Stimulated activated CD4-positive, alpha-beta T cell treated with anti-CD3 and anti-CD28 coated beads, Interleukin-4, amount 100 ng/mL, for 48 hours (primary cell): ENCODE measurements at regions not wholly inside any gene's neighbourhood (a gene's known extent, or its start where the extent isn't known, plus 50 kb on each side); places are given as distances from the start of the nearest gene placed in this dataset.

ENCODE experiments used
- DNase-seq, 2 donors: peaks; one replicate each; pipeline ENCODE4 v3.0.0-alpha.2; 2020; ENCODE audit warnings: low read depth in 2 of 2

DNA sequence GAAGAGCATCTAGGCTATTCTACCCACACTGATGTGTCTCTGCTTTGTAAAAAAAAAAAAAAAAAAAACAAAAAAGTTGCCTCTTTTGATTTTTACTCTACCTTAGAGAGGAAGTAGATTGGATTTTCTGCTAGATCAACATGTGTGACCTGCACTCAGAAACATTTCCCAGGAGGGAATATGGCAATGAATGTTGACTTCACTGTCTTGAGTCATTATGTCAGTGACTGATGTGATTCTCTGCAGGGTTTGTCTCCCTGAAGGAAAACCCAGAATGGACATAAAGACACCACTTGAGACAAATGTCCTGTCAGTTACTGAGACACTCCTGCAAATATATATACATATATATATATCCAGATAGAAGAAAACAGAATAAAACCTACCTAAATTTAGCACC is 370.3 kb downstream of the BMPER start:
- no peak for DNase-seq

DNA sequence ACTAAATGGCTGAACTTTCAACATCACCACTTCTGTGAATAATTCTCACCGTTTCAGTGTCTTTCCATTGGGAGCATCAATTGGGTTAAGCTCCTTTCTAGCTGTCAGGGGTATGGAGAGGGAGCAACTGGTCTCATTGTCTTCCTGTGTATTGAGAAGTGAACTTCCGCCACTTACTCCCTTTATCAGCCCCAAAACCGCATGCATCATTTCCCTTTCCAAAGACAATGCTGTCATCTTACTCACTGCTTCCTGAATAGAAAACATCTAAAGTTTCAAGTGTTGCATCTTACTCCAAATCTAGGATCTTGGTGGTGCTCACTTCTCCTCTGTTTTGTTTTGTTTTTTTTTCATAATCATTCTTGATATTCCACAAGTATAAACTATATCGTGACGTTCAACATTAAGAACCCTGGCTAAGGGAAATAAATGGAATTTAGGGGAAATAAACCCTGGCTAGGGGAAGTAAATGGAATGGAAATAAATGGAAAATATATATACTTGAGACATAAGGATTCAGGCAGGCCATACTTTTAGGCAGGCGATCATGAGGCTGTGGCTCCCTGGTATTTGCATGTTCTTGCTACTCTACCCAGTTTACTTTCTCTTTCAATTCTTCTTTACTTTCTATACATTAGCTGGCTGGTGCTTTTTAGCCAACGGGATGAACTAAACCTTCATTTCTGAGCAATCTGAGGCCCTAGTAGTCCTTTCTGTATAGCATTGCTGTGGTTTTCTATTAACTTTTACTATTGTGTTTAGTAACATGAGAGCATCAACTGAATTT is 371.9 kb downstream of the BMPER start:
- DNase-seq, result no peak

DNA sequence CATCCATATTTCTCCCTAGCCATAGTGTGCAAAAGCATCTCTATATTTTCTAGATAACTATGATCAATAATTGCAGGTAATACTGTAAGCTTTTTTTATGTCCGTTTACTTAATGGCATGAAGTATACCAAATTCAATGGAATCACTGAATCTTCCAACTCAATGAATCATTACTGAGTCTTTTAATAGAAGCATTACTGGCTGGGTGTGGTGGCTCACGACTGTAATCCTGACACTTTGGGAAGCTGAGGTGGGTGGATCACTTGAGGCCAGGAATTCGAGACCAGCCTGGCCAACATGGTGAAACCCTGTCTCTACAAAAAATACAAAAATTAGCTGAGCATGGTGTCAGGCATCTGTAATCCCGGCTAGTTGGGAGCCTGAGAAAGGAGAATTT is 372.5 kb downstream of the BMPER start:
- no peak for DNase-seq

DNA sequence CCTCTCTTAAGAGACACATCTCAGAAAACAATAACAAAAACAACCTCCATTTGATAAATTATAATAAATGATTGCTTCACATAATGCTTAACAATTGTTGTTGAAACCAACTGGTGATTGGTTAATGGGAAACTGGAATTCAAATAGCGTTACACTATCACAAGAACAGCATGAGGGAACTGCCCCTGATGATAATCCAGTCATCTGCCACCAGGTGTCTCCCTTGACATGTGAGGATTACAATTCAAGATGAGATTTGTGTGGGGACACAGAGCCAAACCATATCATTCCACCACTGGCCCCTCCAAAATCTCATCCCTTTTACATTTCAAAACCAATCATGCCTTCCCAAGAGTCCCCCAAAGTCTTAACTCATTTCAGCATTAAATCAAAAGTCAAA is 375.9 kb downstream of the BMPER start:
- no peak for DNase-seq

DNA sequence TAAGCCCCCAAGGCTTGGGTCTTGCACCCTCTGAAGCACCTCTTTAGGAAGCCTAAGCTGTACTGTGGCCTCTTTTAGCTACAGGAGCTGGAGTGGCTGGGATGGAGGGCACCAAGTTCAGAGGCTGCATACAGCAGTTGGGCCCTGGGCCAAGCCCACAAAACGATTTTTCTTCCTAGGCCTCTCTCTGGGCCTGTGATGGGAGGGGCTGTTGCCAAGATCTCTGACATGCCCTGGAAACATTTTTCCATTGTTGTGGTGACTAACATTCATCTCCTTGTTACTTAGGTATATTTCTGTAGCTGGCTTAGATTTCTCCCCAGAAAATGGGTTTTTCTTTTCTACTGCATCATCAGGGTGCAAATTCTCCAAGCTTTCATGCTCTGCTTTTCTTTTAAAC is 375.7 kb upstream of the NPSR1 start:
- DNase-seq, result no peak

DNA sequence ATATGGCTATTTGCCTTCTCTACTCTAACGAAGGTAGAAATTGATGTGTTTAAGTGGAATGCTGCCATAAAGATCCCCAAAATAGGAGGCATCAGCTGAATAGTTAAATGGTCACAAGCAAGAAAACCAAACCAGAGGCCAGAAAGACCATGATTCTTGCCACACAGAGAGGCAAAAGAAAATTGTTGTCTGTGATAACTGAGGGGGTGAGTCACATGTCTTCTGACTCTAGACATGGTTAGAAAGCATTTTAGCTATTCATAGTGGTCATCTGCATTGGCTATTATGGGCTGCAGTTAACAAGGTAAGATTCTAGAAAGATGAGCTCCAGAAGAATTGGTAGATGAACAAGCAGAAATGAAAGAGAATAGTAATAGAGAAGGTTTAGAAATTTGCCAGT is 361.4 kb upstream of the NPSR1 start:
- no peak for DNase-seq

DNA sequence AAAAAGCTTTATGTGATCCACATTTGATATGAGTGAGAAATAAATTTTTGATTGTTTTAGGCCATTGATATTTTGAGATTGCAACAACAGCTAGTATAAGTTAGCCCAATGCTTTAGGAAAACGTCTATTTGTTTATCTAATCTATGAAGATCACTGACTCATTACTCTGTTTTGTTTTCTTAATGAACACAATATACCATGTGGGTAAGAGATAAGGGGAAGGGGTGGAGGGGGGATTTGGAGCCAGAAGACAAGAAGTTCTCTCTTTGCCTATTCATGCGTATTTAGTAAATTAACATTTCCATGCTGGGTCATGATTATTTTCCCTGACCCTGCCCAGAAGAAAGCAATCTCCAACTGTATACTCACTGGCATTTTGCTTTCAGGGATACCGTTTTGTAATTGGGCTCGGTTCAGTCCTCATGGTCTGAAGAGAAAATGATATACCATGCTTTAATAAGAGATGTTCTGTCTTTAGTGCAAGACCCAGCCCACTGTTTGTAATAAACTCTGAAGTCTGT is 359.5 kb upstream of the NPSR1 start:
- no peak for DNase-seq

DNA sequence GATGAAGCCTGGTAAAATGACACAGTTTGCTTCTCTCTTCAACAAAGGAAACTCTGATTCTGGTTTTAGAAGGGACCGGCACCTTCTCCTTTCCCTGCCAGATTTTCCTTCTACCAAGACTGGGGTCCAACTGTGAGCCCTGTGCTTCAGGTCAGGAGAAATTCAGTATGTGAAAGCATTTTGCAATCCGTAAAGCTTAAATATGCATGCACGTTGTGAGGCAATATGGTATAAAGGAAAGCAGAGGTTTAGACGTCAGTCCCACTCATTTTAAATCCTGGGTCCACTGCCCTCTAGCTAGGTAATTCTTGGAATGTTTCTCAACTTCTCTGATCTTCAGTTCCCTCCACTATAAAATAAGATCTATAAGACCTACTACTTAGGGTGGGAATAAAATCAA is 359.0 kb upstream of the NPSR1 start:
- DNase-seq, result no peak

DNA sequence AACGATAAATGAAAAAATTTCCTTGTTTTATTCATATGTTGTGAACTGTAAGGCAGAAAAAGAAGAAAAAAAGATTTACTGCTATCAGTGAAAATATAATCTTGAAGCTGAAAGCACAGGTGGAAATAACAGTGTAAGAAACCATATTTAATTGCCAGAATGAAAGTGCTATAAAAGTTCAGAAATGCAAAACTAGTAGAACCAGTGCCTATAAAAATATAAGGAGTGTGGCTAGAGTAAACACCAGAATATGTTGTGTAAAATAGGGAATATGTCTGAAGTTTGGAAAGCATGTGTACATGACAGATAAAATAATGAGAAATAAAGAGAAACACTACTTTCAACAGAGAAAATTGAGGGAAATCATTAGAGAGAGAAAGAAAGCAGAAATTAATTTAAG is 350.5 kb upstream of the NPSR1 start:
- DNase-seq, result no peak

DNA sequence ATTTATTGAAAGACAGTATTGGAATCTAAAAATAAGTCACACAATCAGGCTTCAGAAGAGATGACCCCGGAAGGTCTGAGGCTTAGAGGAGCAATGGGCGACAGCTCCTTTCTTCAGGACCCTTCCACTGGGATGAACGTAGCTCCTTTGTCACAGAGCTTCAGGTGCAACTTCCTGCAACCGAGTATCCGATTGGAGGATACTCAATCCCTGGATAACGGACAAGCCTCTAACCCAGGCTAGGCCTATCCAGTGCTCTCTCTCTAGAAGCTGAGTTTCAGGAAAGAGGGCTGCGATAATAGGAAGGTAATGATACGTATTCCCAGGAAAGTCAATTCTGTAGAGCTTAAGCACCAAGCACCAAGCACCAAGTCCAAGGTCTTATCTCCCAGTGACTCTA is 349.4 kb upstream of the NPSR1 start:
- no peak for DNase-seq

DNA sequence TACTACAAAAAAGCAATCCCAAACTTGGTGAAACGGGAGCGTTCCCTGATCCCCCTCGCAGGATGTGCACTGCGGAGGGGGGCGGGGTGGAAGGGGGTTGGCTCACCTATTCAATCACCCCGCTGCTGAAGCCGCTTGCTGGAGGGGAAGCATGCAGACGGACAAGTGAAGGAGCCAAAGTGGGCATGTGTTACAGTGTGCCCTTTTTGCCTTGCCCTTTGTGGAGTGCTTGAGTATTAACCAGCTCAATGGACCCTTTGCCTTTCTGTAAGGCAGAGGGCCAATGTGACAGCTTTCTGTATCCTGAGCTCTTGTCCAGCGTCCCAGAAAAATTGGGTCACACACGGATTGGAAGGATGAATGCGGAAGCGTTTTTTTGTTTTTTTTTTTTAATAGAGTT is 348.9 kb upstream of the NPSR1 start:
- DNase-seq, result no peak

DNA sequence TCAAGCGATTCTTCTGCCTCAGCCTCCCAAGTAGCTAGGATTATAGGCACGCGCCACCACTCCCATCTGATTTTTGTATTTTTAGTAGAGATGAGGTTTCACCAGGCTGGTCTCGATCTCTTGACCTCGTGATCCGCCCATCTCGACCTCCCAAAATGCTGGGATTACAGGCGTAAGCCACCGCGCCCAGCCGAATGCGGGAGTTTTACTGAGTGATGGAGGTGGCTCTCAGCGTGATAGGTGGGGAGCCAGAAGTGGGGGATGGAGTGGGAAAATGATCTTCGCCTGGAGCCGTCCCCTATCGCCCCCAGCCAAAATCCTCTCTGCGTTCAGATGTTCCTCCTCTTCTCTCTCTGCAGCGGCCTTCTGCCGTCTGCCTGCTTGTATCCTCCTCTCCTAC is 348.4 kb upstream of the NPSR1 start:
- no peak for DNase-seq

DNA sequence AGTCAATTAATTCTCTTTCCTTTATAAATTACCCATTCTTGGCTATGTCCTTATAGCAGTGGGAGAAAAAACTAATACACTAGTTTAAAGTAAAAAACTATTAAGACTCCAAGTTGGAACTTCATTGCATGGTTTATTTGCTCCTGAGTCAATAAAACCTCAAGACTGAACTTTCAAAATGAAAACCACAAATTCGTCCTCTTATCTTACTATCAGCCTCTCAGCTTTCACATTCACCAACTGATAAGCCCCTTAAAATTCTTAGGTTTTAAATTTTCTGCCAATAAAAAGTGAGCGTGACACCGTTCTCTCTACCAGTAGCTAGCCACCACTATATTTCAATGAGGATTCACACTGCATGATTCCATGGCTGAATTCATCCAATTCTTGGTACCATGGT is 346.4 kb upstream of the NPSR1 start:
- DNase-seq, result no peak

DNA sequence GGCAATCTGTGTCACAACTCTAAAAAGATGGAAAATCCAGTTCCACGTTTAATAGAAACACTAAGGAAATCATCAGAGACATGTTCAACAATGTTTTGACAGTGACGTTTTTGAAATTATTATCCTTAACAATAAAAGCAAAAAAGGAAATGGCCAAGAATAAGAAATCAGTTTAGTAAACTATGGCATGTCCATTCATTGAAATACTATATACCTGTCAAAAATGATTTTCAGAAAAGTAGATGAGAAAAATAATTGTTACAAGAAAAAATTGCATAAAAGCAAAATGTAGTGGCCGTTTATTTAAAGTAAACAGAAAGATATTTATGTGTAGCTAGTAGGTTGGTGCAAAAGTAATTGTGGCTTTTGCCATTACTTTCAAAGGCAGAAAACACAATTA is 345.4 kb upstream of the NPSR1 start:
- DNase-seq, result no peak

DNA sequence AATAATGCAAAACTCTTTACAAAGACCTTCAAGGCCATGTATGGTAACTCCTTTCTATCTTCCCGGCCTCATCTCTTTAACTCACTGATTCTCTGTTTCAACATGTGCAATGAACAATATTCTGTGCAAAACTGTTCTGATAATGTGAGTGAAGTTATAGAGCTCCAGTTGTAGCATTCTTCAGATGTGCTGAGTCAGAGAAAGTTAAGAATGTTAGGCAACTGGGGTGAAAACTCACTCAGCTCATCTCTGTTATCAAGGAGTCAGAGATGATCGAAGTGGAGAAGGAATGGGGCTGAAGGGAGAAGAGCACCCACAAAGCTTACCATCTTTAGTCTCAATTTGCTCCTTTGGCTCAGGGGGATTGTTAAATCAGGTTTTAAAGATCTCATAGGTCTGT is 344.7 kb upstream of the NPSR1 start:
- no peak for DNase-seq

DNA sequence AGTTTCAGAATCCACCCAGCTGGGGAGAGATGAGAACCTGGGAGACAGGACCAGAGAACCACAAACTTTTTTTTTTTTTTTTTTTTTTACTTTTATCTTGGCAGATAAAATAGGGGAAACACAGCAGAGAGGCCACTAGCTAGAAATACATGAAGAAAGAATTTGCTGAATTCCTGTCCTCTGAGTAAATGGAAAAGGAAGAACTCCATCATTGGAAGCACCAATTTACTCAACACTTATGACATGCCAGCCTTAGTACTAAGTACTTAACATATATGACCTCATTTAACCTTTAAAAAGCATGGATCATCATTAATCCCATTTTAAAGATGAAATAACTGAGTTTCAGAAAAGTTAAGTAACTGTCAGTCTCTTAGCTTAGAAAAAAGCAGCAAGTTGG is 343.0 kb upstream of the NPSR1 start:
- no peak for DNase-seq

DNA sequence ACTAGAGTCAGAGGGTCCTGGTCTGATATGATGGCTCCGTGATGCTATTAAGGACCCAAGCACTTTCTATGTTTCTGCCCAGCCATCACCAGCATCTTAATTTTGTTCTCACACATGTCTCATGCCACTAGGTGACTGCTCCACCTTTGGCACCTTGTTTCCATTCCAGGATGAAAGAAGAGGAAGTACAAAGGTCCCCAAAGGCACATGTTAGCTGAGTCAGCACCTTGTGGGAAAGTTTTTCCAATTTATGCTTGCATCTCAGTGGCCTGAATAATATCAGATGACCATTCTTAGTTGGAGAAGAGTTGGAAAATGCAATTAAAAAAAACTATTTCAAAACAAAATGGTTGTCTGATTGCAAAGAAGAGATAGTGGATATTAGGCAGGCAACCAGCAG is 341.0 kb upstream of the NPSR1 start:
- DNase-seq, result no peak

DNA sequence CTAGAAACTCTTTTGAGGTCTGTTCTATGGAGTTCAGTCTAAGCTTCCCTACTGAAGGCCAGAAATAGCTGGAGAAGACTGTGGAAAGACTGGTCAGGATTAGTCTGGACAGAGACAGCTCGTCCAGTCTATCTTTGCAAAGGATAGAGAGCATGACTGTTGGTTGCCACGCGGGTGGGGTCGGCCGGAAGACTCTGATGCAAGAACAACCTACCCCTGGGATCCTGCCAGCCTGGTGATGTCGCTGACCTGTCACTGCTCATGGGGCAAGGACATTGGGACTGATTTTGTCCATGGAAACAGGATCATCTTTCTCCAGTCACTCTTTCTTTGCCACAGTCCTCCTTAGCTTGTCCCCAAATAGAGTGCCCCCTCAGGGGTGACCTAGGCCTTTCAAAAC is 337.6 kb upstream of the NPSR1 start:
- DNase-seq, result no peak

DNA sequence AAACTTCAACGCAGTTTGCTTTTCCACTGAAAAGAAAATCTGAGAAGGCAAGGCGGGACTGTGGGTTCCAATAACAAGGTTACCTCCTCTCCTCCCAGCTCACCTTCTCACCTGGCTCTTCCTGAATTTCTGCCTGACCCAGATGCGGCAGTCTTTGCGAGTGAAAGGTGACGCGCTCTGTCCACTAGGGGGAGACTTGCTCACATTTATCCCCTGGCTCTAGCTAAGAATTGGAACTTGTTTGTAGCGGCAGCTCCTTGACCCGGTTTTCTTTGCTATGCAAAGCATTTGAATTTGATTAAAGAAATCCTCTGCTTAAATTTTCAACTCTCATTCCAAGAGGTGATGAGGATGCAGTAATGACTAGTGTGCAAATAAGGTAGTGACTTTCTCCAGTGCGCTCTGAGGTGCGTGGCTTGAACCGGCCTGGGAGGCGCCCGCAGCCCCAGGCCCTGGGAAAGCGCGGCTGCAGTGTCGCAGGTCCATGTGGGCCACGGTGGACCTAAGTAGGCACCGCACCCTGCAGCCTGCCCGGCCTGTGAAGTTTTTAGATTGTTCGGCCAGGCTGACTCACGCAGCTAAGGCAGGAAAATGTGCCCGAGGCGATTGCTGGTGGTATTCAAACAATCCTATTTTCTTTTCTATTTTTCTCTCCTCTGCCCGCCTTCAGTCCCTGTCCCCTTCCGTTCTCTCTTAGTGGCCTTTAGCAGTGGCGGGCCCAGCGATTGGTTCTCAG is 336.9 kb upstream of the NPSR1 start:
- peak; percentile 8 to 18 for DNase-seq

DNA sequence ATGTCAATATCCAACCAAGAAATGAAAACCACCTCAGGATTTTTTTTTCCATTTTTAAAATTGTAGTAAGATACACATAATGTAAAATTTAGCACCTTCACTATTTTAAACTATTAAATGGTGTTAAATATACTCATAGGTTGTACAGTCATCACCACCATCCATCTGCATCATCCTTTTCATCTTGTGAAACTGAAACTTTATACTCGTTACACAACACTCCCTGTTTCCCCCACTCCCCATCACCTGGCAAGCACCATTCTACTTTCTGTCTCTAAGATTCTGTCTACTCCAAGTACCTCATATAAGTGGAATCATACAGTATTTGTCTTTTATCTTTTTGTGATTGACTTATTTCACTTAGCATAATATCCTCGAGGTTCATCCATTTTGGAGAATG is 335.2 kb upstream of the NPSR1 start:
- DNase-seq, result no peak

DNA sequence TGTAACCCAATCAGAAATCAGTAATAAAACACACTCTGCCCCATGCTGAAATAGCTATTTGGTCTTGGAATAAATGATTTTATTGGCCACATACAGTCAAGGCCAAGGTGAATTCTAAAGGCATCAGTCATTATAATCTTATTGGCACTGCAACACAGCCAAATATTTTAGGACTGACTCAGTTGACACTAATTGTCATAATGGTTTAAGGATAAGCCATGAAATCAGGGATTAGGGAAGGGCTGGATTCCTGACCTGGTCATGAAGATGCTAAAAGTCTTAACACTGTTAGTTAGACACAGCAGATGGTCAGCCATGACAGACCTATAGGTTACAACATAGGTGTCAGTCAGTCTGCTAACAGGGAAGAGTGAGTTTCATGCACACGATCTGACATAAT is 330.3 kb upstream of the NPSR1 start:
- DNase-seq, result no peak

DNA sequence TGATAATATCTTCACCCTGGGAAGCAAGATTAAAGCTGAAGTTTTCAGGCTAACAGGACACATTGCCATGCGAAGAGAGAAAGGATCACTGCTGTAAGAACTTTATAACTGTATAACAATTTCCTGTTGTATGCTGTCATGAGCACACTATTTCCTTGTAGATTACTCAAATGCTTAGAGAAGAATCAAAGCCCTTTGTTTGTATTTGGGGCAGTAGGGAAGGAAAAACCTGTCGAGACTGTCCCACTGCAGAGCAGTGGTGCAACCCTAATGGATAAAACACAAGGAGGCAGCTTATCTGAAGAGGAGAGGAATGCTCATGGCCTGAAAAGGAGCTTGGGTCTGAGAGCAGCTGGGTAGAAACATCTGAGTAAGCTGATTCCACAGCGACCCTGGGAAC is 327.7 kb upstream of the NPSR1 start:
- no peak for DNase-seq

DNA sequence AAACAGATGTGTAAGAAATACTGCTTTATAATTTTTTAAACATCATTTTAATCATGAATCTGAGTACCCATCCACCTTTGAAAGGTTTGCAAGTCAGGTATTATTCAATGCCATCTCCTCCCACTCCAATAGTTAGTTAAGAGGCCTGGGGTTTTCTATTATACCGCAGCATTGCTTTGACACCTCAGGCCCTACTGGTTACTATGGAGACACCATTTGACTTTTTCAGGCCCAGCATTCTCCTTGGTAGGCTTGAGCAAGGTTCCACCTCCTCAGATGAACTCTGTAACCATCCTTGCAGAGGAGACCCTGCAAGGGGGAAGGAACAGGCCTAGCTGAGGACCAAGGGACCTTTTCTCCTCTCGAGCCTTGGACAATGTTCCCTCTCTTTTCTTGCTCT is 326.9 kb upstream of the NPSR1 start:
- no peak for DNase-seq
